NB4 (cell line): ENCODE measurements at regions not wholly inside any gene's neighbourhood (a gene's known extent, or its start where the extent isn't known, plus 50 kb on each side); places are given as distances from the start of the nearest gene placed in this dataset.

ENCODE experiments used
- DNase-seq: peaks from one replicate; pipeline ENCODE4 v3.0.0; 2010; ENCODE audit warnings: low read depth
- H3K4me3 ChIP-seq: one replicate; pipeline ENCODE4 v1.5.1; 2011; ENCODE audit warnings: mild to moderate bottlenecking, low read depth, low read length, moderate library complexity
- MYC ChIP-seq: IDR thresholded peaks from 2 replicates; pipeline ENCODE4 v1.6.1; 2011; ENCODE audit warnings: low read depth, low read length
- POLR2A ChIP-seq: IDR thresholded peaks from 2 replicates; pipeline ENCODE4 v1.6.1; 2011; ENCODE audit warnings: mild to moderate bottlenecking; ENCODE audit not compliant: insufficient read length; ENCODE audit errors: extremely low read depth
- TF ChIP-seq, protein P1 (sequence below): IDR thresholded peaks from 2 replicates; pipeline ENCODE4 v1.6.1; 2011; ENCODE audit warnings: low read depth, low read length
- TF ChIP-seq, protein P2 (sequence below): IDR thresholded peaks from one replicate; pipeline ENCODE4 v1.5.1; 2012; ENCODE audit warnings: low read depth, low read length

DNA sequence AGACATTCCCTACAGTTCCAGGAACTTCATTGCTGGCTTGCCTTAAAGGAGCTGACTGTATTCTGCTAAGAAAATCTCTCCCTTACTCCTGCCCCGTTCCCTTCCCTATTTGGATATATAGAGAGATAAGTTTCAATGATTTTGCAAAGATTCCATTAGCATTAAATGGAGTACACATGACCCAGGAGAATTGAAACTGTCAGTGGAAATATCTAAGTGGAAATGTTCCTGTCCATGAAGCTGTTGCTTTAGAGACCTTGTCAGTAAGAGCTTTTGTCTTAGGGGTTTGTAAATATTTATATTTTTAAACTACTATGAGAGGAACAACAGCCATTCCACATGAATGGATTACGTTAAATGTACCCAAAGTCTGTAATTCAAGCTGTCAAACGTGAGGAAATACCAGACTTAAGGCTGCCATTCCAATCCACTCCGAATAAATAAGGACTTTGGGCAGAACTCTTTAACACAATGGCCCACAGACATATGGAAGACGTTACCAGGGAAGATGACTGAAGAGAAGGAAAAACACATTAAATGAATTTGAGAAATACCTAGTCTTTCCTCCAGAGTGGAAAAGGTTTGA is 387.1 kb upstream of the PAPPA start:
- no peak overlapping the region for H3K4me3 ChIP-seq
- TF ChIP-seq, protein P1, sequence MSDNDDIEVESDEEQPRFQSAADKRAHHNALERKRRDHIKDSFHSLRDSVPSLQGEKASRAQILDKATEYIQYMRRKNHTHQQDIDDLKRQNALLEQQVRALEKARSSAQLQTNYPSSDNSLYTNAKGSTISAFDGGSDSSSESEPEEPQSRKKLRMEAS, result no peak
- no peak for TF ChIP-seq MYC
- TF ChIP-seq POLR2A, result no peak
- TF ChIP-seq, protein P2, sequence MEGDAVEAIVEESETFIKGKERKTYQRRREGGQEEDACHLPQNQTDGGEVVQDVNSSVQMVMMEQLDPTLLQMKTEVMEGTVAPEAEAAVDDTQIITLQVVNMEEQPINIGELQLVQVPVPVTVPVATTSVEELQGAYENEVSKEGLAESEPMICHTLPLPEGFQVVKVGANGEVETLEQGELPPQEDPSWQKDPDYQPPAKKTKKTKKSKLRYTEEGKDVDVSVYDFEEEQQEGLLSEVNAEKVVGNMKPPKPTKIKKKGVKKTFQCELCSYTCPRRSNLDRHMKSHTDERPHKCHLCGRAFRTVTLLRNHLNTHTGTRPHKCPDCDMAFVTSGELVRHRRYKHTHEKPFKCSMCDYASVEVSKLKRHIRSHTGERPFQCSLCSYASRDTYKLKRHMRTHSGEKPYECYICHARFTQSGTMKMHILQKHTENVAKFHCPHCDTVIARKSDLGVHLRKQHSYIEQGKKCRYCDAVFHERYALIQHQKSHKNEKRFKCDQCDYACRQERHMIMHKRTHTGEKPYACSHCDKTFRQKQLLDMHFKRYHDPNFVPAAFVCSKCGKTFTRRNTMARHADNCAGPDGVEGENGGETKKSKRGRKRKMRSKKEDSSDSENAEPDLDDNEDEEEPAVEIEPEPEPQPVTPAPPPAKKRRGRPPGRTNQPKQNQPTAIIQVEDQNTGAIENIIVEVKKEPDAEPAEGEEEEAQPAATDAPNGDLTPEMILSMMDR, result no peak
- no peak for DNase-seq

DNA sequence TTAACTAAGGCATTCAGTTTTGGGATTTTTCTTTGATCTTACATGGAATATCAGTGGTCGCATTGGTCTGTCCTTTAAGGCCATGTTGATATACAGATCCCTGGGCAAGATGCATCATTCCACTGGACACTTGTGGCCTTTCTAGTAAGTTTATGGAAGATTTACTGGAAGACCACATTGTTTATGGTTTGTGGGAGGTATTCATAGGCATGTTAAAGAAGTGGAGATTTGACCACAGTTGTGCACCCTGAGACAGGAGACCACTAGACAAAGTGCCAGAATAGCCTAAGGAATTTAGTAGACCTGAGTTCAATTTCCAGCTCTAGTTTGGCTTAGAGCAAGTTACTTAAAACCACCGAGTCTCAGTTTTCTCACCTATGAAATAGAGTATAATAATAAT is 383.1 kb upstream of the PAPPA start:
- H3K4me3 ChIP-seq, result no peak overlapping the region
- DNase-seq, result no peak
- TF ChIP-seq MYC (no peak), POLR2A (no peak)
- TF ChIP-seq, protein P1, result no peak
- TF ChIP-seq, protein P2, result no peak

DNA sequence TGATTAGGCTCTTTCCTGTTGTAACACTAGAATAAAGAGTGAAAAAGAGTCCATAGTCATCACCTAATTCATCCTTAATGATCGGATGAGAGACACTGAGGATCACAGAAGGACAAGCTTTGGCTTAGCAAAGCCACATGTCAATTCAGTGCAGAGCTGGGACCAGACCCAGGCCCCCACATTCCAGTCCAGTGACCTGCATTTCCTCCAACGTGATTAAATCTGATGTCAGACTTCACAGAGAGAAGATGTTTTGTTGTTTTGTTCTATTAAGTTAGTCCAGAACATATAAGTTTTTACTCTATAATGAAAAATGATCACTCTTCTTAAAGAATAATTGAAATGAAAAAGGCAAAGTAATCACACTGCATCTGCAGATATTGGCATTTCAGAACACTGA is 377.9 kb upstream of the PAPPA start:
- TF ChIP-seq, protein P1, result no peak
- TF ChIP-seq POLR2A (no peak), MYC (no peak)
- TF ChIP-seq, protein P2, result no peak
- no peak overlapping the region for H3K4me3 ChIP-seq
- DNase-seq, result no peak

DNA sequence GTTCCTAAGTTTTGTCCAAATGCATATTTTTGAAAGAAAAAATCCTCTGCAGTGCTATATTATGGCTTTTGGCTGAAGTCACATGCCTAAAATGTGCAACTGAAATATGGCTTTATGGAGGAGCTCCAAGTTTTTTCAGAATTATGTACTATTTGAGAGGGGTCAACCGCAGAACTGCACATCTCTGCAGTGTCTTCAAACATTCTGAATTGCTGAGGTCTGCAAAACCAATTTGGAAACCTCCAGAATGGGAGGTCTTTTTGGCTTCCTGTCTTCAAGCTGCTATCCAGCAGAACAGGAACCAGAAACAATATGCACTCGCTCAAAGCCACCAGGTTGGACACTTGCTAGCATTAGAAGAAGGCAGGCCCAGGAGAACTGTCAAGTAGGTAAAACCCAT is 376.0 kb upstream of the PAPPA start:
- DNase-seq, result no peak
- no peak overlapping the region for H3K4me3 ChIP-seq
- TF ChIP-seq POLR2A (no peak), MYC (no peak)
- TF ChIP-seq, protein P1, result no peak
- TF ChIP-seq, protein P2, result no peak

DNA sequence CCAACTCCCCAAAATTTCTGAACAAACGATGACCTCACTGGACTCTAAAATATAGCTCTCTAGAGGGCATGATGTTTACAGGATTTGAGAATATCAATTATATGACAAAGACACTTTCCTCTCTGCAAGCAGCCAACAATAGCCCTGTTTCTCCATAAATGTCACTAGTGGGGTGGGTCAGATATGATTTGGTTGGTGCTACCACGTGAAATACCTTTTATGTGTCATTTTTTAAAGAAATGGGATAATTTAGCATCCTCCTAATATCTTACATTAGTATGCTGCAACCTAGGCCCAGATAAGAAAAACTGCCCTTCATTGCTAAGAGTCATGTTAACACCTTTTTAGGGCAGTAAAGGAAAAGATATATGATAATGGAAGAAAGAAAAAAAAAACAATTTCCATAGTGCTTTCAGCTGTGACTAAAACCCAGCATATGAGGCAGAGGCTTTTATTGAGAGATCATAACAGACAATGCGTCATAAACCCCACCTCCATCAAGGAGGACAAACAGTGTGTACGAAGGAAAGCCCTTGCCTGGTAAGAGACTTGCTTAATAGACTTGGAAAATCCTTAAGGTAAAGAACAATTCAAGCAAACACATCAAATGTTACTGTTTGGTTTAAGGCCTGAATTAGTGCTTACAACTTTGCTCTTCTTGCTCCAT is 372.4 kb upstream of the PAPPA start:
- H3K4me3 ChIP-seq, result no peak overlapping the region
- DNase-seq, result no peak
- TF ChIP-seq MYC, result no peak
- no peak for TF ChIP-seq POLR2A
- TF ChIP-seq, protein P2, result no peak
- TF ChIP-seq, protein P1, result no peak
